K562 (cell line): ENCODE measurements at regions not wholly inside any gene's neighbourhood (a gene's known extent, or its start where the extent isn't known, plus 50 kb on each side); places are given as distances from the start of the nearest gene placed in this dataset.

ENCODE experiments used
- ATAC-seq: fragments of 200-7000 bp; cut with Tn5 transposase; 3 replicates; pipeline ENCODE4 v1.9.1; 2020; ENCODE audit warnings: moderate library complexity
- BruUV-seq: library from RNA; stranded (reverse); fragments of 400-500 nt; replicated peaks from 2 replicates; lab custom pipeline; 2021; lab: Mats Ljungman, UMichigan
- CTCF ChIA-PET: fragments of 300-600 bp; formaldehyde crosslinking; extraction: SDS; loops from one replicate; lab custom pipeline; 2021; ENCODE audit warnings: low intra/inter-chr PET ratio; lab: Yijun Ruan, JAX
- POLR2A ChIA-PET: fragments of 300-600, 350-650 bp; sonication (Branson Sonifier 250); formaldehyde crosslinking; extraction: SDS; loops from one replicate; lab custom pipeline; 2021; ENCODE audit warnings: antibody characterized with exemption, inconsistent platforms; lab: Yijun Ruan, JAX
- DNase-seq, 4 experiments: peaks; one replicate each; pipeline versions ENCODE4 v3.0.0 to v3.0.0-alpha.2; 2011 to 2018; ENCODE audit warnings: low spot score in 3 of 4, mixed read lengths in 3 of 4; ENCODE audit errors: extremely low read depth in 1 of 4
- FAIRE-seq: peaks from 2 replicates; lab custom pipeline; 2011; peaks lifted over from hg19 to GRCh38; lab: Jason Lieb, UNC
- H2AFZ ChIP-seq: 2 replicates; pipeline ENCODE4 v1.6.0; 2011; ENCODE audit warnings: low read depth, low read length, control low read depth, inconsistent platforms
- H3K27ac ChIP-seq: fragments of 200-600 bp; 3 replicates; pipeline ENCODE4 v1.8.0; 2011; ENCODE audit warnings: low read depth, mild to moderate bottlenecking, control low read depth, inconsistent platforms, low read length, moderate library complexity, mixed read lengths; ENCODE audit errors: extremely low read depth
- H3K27me3 ChIP-seq, 2 experiments: fragments of 300-600 bp in 1 of 2; 2 replicates in 1 of 2; 3 replicates in 1 of 2; pipeline versions ENCODE4 v1.6.0 to v1.8.0; 2011; ENCODE audit warnings: inconsistent platforms in 2 of 2, low read length in 2 of 2, mild to moderate bottlenecking in 1 of 2, mixed read lengths in 1 of 2, moderate library complexity in 1 of 2; ENCODE audit not compliant: control insufficient read depth in 2 of 2, insufficient read depth in 2 of 2
- H3K36me3 ChIP-seq: fragments of 300-600 bp; 3 replicates; pipeline ENCODE4 v1.8.0; 2011; ENCODE audit warnings: mild to moderate bottlenecking, low read length, inconsistent platforms; ENCODE audit not compliant: control insufficient read depth, insufficient read depth
- H3K4me1 ChIP-seq, 2 experiments: fragments of 200-600 bp in 1 of 2; replicated peaks in 1 of 2; 2 replicates in 1 of 2; 3 replicates in 1 of 2; pipeline versions ENCODE4 v1.5.1 to v1.8.0; 2011; ENCODE audit warnings: inconsistent platforms in 2 of 2, low read length in 2 of 2, mild to moderate bottlenecking in 1 of 2, mixed read lengths in 1 of 2, moderate library complexity in 1 of 2; ENCODE audit not compliant: control insufficient read depth in 2 of 2, insufficient read depth in 2 of 2
- H3K4me2 ChIP-seq: 2 replicates; pipeline ENCODE4 v1.6.1; 2011; ENCODE audit warnings: low read length, control low read depth, inconsistent platforms, mixed read lengths; ENCODE audit not compliant: insufficient read depth
- H3K4me3 ChIP-seq: fragments of 200-600 bp; sonication (generic), shearing (Covaris generic); 2 replicates; pipeline ENCODE4 v1.5.1; 2016; ENCODE audit warnings: control low read depth, inconsistent platforms
- H3K79me2 ChIP-seq: fragments of 200-600 bp; 3 replicates; pipeline ENCODE4 v1.8.0; 2011; ENCODE audit warnings: low read length, inconsistent platforms; ENCODE audit not compliant: control insufficient read depth, insufficient read depth
- H3K9ac ChIP-seq, 2 experiments: 2 replicates each; pipeline versions ENCODE4 v1.6.0 to v1.6.1; 2011; ENCODE audit warnings: low read depth in 2 of 2, low read length in 2 of 2, control low read depth in 1 of 2, inconsistent platforms in 1 of 2, mild to moderate bottlenecking in 1 of 2, mixed read lengths in 1 of 2; ENCODE audit not compliant: insufficient read depth in 1 of 2
- H3K9me1 ChIP-seq: one replicate; pipeline ENCODE4 v1.6.0; 2011; ENCODE audit warnings: inconsistent platforms, mild to moderate bottlenecking, low read length, moderate library complexity; ENCODE audit not compliant: control insufficient read depth, insufficient read depth
- H3K9me3 ChIP-seq: replicated peaks from 2 replicates; pipeline ENCODE4 v1.5.1; 2011; ENCODE audit warnings: low read depth, low read length, inconsistent platforms; ENCODE audit not compliant: control insufficient read depth, insufficient read depth
- H4K20me1 ChIP-seq: replicated peaks from 2 replicates; pipeline ENCODE4 v1.6.1; 2011; ENCODE audit warnings: low read length, inconsistent platforms, mixed read lengths; ENCODE audit not compliant: control insufficient read depth, insufficient read depth
- CBX3 ChIP-seq, 2 experiments: IDR thresholded peaks; 1 replicate in 1 of 2; 2 replicates in 1 of 2; pipeline ENCODE4 v1.6.1; 2012; ENCODE audit warnings: inconsistent platforms in 2 of 2, low read length in 2 of 2, borderline replicate concordance in 1 of 2, control low read depth in 1 of 2
- CBX8 ChIP-seq: fragments of 200-600 bp; sonication (generic); IDR thresholded peaks from 2 replicates; pipeline ENCODE4 v1.6.1; 2012; ENCODE audit warnings: borderline replicate concordance, mixed run types, low read depth, mild to moderate bottlenecking, moderate library complexity, mixed read lengths, low read length, control low read depth, inconsistent platforms; ENCODE audit not compliant: poor library complexity, severe bottlenecking; ENCODE audit errors: extremely low read depth
- CREB3L1 ChIP-seq: fragments of 450-650 bp; IDR thresholded peaks from 2 replicates; pipeline ENCODE4 v1.6.1; 2014; ENCODE audit warnings: low read depth, mild to moderate bottlenecking, moderate library complexity, borderline replicate concordance
- CREM ChIP-seq: IDR thresholded peaks from 2 replicates; pipeline ENCODE4 v1.6.1; 2014; ENCODE audit warnings: antibody characterized with exemption, low read depth
- HLTF ChIP-seq: fragments of 450-650 bp; IDR thresholded peaks from 2 replicates; pipeline ENCODE4 v1.6.1; 2016
- KDM1A ChIP-seq, 2 experiments: fragments of 450-650 bp; IDR thresholded peaks; 2 replicates each; pipeline ENCODE4 v1.6.1; 2016; ENCODE audit warnings: mild to moderate bottlenecking in 2 of 2
- PKNOX1 ChIP-seq: fragments of 450-650 bp; IDR thresholded peaks from 2 replicates; pipeline ENCODE4 v1.6.1; 2016
- TCF7 ChIP-seq: sonication (generic); IDR thresholded peaks from 2 replicates; pipeline ENCODE4 v1.6.1; 2016; ENCODE audit warnings: antibody characterized with exemption, borderline replicate concordance
- TSC22D4 ChIP-seq: fragments of 450-650 bp; IDR thresholded peaks from 2 replicates; pipeline ENCODE4 v1.6.1; 2016; ENCODE audit warnings: missing genetic modification characterization, missing biosample characterization, control low read depth
- XRCC5 ChIP-seq: fragments of 200-400 bp; formaldehyde crosslinking; IDR thresholded peaks from 2 replicates; pipeline ENCODE4 v1.6.1; 2017; ENCODE audit warnings: low read depth, mild to moderate bottlenecking, low read length
- ZBED1 ChIP-seq: IDR thresholded peaks from 2 replicates; pipeline ENCODE4 v1.6.1; 2014
- ZBTB17 ChIP-seq: fragments of 450-650 bp; formaldehyde crosslinking; IDR thresholded peaks from 2 replicates; pipeline ENCODE4 v1.4.0; 2020; ENCODE audit warnings: mild to moderate bottlenecking
- WGBS: fragments of 100-300 bp; shearing (Covaris generic); methylation state at CpG from one replicate; pipeline ENCODE4 v1.1.6; 2016; ENCODE audit warnings: low coverage, mixed read lengths; ENCODE audit not compliant: insufficient coverage; ENCODE audit errors: missing lambda C conversion rate; 5-methylcytosine and 5-hydroxymethylcytosine counted together
- in situ Hi-C: fragments of 300-500 bp; cut with MboI; formaldehyde crosslinking; loops from 4 replicates; pipeline ENCODE4 v1.15.0; 2018; ENCODE audit warnings: inconsistent platforms, mixed read lengths
- intact Hi-C: fragments of 100-400 bp; cut with micrococcal nuclease; formaldehyde crosslinking; loops from 2 replicates; pipeline ENCODE4 v1.14.2; 2022

- ChIA-PET POLR2A (no interaction called here), CTCF (no interaction called here)
- ATAC-seq (no peak), FAIRE-seq (no peak), DNase-seq (no peak)
- WGBS, result 2% methylated on average over 3 of the region's 3 CpGs
- no peak overlapping the region for H3K4me2 ChIP-seq
- H3K4me1 ChIP-seq, result no peaks in the 10 kb centered on the region
- H3K9me3 ChIP-seq, result no peaks in the 10 kb centered on the region
- intact Hi-C loops, result no loop called here
- H3K9ac ChIP-seq, result no peak overlapping the region
- H3K9me1 ChIP-seq, result no peaks in the 10 kb centered on the region
- H3K27me3 ChIP-seq, result no peaks in the 10 kb centered on the region
- H4K20me1 ChIP-seq, result no peaks in the 10 kb centered on the region
- no peak overlapping the region for H2AFZ ChIP-seq
- H3K79me2 ChIP-seq, result no peaks in the 10 kb centered on the region
- BruUV-seq, result no TSS peak
- H3K4me3 ChIP-seq, result no peak overlapping the region
- in situ Hi-C loops, result no loop called here
- H3K27ac ChIP-seq, result no peak overlapping the region
- no peaks in the 10 kb centered on the region for H3K36me3 ChIP-seq
- TF ChIP-seq TCF7 (no peak), CREB3L1 (no peak), XRCC5 (no peak), HLTF (no peak), CBX8 (no peak), CREM (no peak), KDM1A (IDR thresholded peaks at IDR 0.05) (no peak), TSC22D4 (tag) (no peak), ZBED1 (no peak), PKNOX1 (no peak), CBX3 (IDR thresholded peaks at IDR 0.05; ENCODE audit: borderline replicate concordance in 1 of 2, low read length in 2 of 2) (no peak), ZBTB17 (CRISPR knock-in tag) (no peak)
These were observed 663.8 kb upstream of the API5 start for GRCh38 chr11:42647993-42648392.
